Mammary epithelial cell (primary cell): ENCODE measurements at regions not wholly inside any gene's neighbourhood (a gene's known extent, or its start where the extent isn't known, plus 50 kb on each side); places are given as distances from the start of the nearest gene placed in this dataset.

Experiments
- CTCF ChIP-seq, 2 donors: IDR thresholded peaks in 1 of 2; conservative IDR thresholded peaks in 1 of 2; 2 replicates each; pipeline ENCODE4 v1.5.1; 2011 to 2012; ENCODE audit warnings: inconsistent platforms in 2 of 2, low read length in 2 of 2, mild to moderate bottlenecking in 2 of 2, control low read depth in 1 of 2, low read depth in 1 of 2; ENCODE audit not compliant: insufficient read depth in 1 of 2; ENCODE audit errors: extremely low read depth in 1 of 2
- EZH2 ChIP-seq: IDR thresholded peaks from 2 replicates; pipeline ENCODE4 v1.6.1; 2012; ENCODE audit warnings: low read length, inconsistent platforms, borderline replicate concordance

- TF ChIP-seq CTCF (conservative IDR thresholded peaks at IDR 0.05 in 1 of 2, IDR thresholded peaks at IDR 0.05 in 1 of 2; ENCODE audit: extremely low read depth in 1 of 2, insufficient read depth in 1 of 2, low read depth in 1 of 2, low read length in 2 of 2) (peak in 1 of 2 donors; percentile 11), EZH2 (no peak)
Observed at GRCh38 chr6:86581833-86582232, 355.5 kb upstream of the HTR1E start.
